ENCODE measurements at regions not wholly inside any gene's neighbourhood (a gene's known extent, or its start where the extent isn't known, plus 50 kb on each side); places are given as distances from the start of the nearest gene placed in this dataset.

- no peak for TF ChIP-seq CTCF (IDR thresholded peaks at IDR 0.05; ENCODE audit: insufficient read depth, low read depth, low read length)
- no peak for TF ChIP-seq EZH2 (IDR thresholded peaks at IDR 0.05; ENCODE audit: insufficient read depth, low read length)
Measured at GRCh38 chr13:21316376-21316775, 139.9 kb downstream of the MRPL57 start.
